ENCODE measurements at regions not wholly inside any gene's neighbourhood (a gene's known extent, or its start where the extent isn't known, plus 50 kb on each side); places are given as distances from the start of the nearest gene placed in this dataset.

GRCh38 chr4:132328761-132329160, 820.3 kb upstream of the PCDH10 start:
- WGBS (ENCODE audit: insufficient coverage, low coverage, low lambda C conversion rate, missing lambda C conversion rate): 58% methylated on average over 1 of the region's 1 CpG
- ATAC-seq (no peak), DNase-seq (no peak)
- H3K27me3 ChIP-seq: no peaks in the 10 kb centered on the region
- no peak overlapping the region for H3K27ac ChIP-seq
- H3K4me1 ChIP-seq: no peaks in the 10 kb centered on the region
- no peak overlapping the region for H3K4me3 ChIP-seq
- H3K9me3 ChIP-seq: no peaks in the 10 kb centered on the region
- TF ChIP-seq CTCF (IDR thresholded peaks at IDR 0.05) (no peak), POLR2A (IDR thresholded peaks at IDR 0.05) (no peak)
- H3K36me3 ChIP-seq: no peaks in the 10 kb centered on the region
- intact Hi-C loops (cut with DNase I): no loop called here

- TF ChIP-seq CTCF (IDR thresholded peaks at IDR 0.05): no peak
- no peak for TF ChIP-seq POLR2A (IDR thresholded peaks at IDR 0.05)
- ATAC-seq (no peak), DNase-seq (no peak)
- Histone ChIP-seq H3K4me3 (no peak overlapping the region), H3K9me3 (no peaks in the 10 kb centered on the region), H3K4me1 (no peaks in the 10 kb centered on the region), H3K27me3 (no peaks in the 10 kb centered on the region), H3K27ac (no peak overlapping the region), H3K36me3 (no peaks in the 10 kb centered on the region)
- intact Hi-C loops (cut with DNase I): no loop called here
- WGBS (ENCODE audit: insufficient coverage, low coverage, low lambda C conversion rate, missing lambda C conversion rate): 50% methylated on average over 2 of the region's 2 CpGs
Observed at GRCh38 chr4:132330994-132331393, 818.1 kb upstream of the PCDH10 start.

- no peaks in the 10 kb centered on the region for H3K27me3 ChIP-seq
- H3K36me3 ChIP-seq: no peaks in the 10 kb centered on the region
- no peak for DNase-seq
- intact Hi-C loops (cut with DNase I): no loop called here
- H3K4me1 ChIP-seq: no peaks in the 10 kb centered on the region
- ATAC-seq: no peak
- H3K4me3 ChIP-seq: no peak overlapping the region
- no peaks in the 10 kb centered on the region for H3K9me3 ChIP-seq
- H3K27ac ChIP-seq: no peak overlapping the region
- WGBS (ENCODE audit: insufficient coverage, low coverage, low lambda C conversion rate, missing lambda C conversion rate): 65% methylated on average over 1 of the region's 1 CpG
- peak in 2 of 4 donors; percentile 22 to 24 for TF ChIP-seq CTCF (IDR thresholded peaks at IDR 0.05)
- TF ChIP-seq POLR2A (IDR thresholded peaks at IDR 0.05): no peak
Observed at GRCh38 chr4:132332932-132333723, 816.0 kb upstream of the PCDH10 start.

GRCh38 chr4:132333724-132334047, 815.4 kb upstream of the PCDH10 start:
- TF ChIP-seq POLR2A (IDR thresholded peaks at IDR 0.05) (no peak), CTCF (IDR thresholded peaks at IDR 0.05) (no peak)
- Histone ChIP-seq H3K27me3 (no peaks in the 10 kb centered on the region), H3K4me1 (no peaks in the 10 kb centered on the region), H3K36me3 (no peaks in the 10 kb centered on the region), H3K27ac (no peak overlapping the region), H3K9me3 (no peaks in the 10 kb centered on the region), H3K4me3 (no peak overlapping the region)
- 32% methylated on average over 1 of the region's 1 CpG for WGBS (ENCODE audit: insufficient coverage, low coverage, low lambda C conversion rate, missing lambda C conversion rate)
- intact Hi-C loops (cut with DNase I): no loop called here
- DNase-seq (no peak), ATAC-seq (no peak)

Data from right lobe of liver (tissue), 6 donors.